ENCODE measurements at regions not wholly inside any gene's neighbourhood (a gene's known extent, or its start where the extent isn't known, plus 50 kb on each side); places are given as distances from the start of the nearest gene placed in this dataset.

DNA sequence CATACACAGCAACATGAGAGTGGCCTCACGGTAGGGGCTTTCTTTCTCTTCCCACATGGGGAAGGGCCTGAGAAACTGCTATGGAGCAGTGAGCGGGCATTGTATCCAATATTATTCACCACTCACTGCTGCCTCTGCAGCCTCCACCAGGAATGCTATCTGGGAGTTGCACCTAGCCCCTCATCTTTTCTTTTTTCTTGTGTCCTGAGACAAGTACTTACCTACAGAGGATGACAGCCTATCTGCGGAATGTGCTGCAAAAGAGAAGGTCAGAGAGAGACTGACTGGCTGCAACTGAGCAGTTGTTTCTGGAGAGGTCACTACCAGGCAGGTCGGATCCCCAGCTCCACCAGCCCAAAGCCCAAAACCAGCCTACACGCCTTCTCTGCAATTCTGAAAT lies 52.1 kb upstream of the HTATIP2 start:
- no peak for DNase-seq (ENCODE audit: low read depth)
- no peak overlapping the region for H3K4me3 ChIP-seq (ENCODE audit: low read depth, low read length)
- TF ChIP-seq, protein P1, sequence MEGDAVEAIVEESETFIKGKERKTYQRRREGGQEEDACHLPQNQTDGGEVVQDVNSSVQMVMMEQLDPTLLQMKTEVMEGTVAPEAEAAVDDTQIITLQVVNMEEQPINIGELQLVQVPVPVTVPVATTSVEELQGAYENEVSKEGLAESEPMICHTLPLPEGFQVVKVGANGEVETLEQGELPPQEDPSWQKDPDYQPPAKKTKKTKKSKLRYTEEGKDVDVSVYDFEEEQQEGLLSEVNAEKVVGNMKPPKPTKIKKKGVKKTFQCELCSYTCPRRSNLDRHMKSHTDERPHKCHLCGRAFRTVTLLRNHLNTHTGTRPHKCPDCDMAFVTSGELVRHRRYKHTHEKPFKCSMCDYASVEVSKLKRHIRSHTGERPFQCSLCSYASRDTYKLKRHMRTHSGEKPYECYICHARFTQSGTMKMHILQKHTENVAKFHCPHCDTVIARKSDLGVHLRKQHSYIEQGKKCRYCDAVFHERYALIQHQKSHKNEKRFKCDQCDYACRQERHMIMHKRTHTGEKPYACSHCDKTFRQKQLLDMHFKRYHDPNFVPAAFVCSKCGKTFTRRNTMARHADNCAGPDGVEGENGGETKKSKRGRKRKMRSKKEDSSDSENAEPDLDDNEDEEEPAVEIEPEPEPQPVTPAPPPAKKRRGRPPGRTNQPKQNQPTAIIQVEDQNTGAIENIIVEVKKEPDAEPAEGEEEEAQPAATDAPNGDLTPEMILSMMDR (IDR thresholded peaks at IDR 0.05; ENCODE audit: control insufficient read depth, extremely low read depth, insufficient read depth) = no peak

GRCh38 chr11:20310596-20311394 lies 52.7 kb upstream of the HTATIP2 start:
- H3K4me3 ChIP-seq (ENCODE audit: low read depth, low read length) = no peak overlapping the region
- DNase-seq (ENCODE audit: low read depth) = no peak
- TF ChIP-seq, protein P1 (IDR thresholded peaks at IDR 0.05; ENCODE audit: control insufficient read depth, extremely low read depth, insufficient read depth) = no peak

- TF ChIP-seq, protein P1 (IDR thresholded peaks at IDR 0.05; ENCODE audit: control insufficient read depth, extremely low read depth, insufficient read depth) = no peak
- no peak overlapping the region for H3K4me3 ChIP-seq (ENCODE audit: low read depth, low read length)
- no peak for DNase-seq (ENCODE audit: low read depth)
Observed at GRCh38 chr11:20310137-20310536, 53.4 kb upstream of the HTATIP2 start.

GRCh38 chr11:20309231-20310025 lies 54.1 kb upstream of the HTATIP2 start:
- DNase-seq (ENCODE audit: low read depth) = no peak
- H3K4me3 ChIP-seq (ENCODE audit: low read depth, low read length) = no peak overlapping the region
- TF ChIP-seq, protein P1 (IDR thresholded peaks at IDR 0.05; ENCODE audit: control insufficient read depth, extremely low read depth, insufficient read depth) = no peak

GRCh38 chr11:20308601-20309000 lies 54.9 kb upstream of the HTATIP2 start:
- DNase-seq (ENCODE audit: low read depth) = no peak
- TF ChIP-seq, protein P1 (IDR thresholded peaks at IDR 0.05; ENCODE audit: control insufficient read depth, extremely low read depth, insufficient read depth) = no peak
- no peak overlapping the region for H3K4me3 ChIP-seq (ENCODE audit: low read depth, low read length)

DNA sequence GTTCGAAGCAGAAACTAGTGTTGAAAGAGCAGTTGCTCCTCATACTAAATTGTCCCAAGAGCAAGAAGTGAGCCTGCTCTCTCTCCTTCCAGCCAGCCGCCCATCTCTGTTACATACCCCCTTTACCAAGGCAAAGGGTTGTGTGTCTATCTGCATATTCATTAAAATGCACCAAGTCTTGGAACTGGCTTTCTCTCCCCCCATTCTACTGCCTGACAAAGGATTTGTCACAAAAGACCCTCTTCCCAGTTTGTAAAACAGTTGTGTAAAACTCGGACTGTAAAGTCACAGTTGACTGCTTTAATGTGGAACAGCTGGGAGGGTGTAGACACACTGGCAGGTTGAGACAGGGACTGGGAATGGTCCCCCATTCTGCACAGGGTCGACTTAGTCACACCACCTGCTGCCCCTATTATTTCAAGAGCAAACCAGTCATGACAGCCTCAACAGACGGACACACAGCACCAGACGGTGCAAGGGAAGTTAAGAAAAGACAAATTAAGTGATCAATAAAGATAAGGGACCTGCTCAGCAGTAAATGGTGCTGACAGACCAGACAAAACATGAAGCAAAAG lies 60.0 kb upstream of the HTATIP2 start:
- H3K4me3 ChIP-seq (ENCODE audit: low read depth, low read length) = no peak overlapping the region
- TF ChIP-seq, protein P1 (IDR thresholded peaks at IDR 0.05; ENCODE audit: control insufficient read depth, extremely low read depth, insufficient read depth) = no peak
- no peak for DNase-seq (ENCODE audit: low read depth)
